PC-9 (cell line): ENCODE measurements at regions not wholly inside any gene's neighbourhood (a gene's known extent, or its start where the extent isn't known, plus 50 kb on each side); places are given as distances from the start of the nearest gene placed in this dataset.

ENCODE experiments used
- BruUV-seq: library from RNA; stranded (reverse); fragments of 400-500 nt; replicated peaks from 2 replicates; lab custom pipeline; 2021; lab: Mats Ljungman, UMichigan
- CTCF ChIA-PET: fragments of 300-600 bp; sonication (Branson Sonifier 250); formaldehyde crosslinking; loops from one replicate; lab custom pipeline; 2022; ENCODE audit warnings: antibody characterized with exemption; lab: Charles Lee
- POLR2A ChIA-PET: fragments of 300-600 bp; sonication (Branson Sonifier 250); formaldehyde crosslinking; loops from one replicate; lab custom pipeline; 2022; ENCODE audit warnings: antibody characterized with exemption; ENCODE audit not compliant: unreplicated experiment; lab: Charles Lee
- DNase-seq, 2 experiments: peaks; one replicate each; pipeline versions ENCODE4 v3.0.0 to v3.0.0-alpha.2; 2015 to 2022; ENCODE audit warnings: mixed read lengths in 1 of 2
- H2AFZ ChIP-seq: fragments of 200-600 bp; sonication (generic); 2 replicates; pipeline ENCODE4 v1.8.1; 2017; ENCODE audit warnings: antibody characterized with exemption
- H3F3A ChIP-seq: fragments of 200-600 bp; sonication (generic); 2 replicates; pipeline ENCODE4 v1.8.1; 2017; ENCODE audit warnings: antibody characterized with exemption, mild to moderate bottlenecking, low read depth; ENCODE audit not compliant: insufficient read depth
- H3K27ac ChIP-seq: fragments of 200-600 bp; sonication (generic); 2 replicates; pipeline ENCODE4 v1.6.1; 2016; ENCODE audit warnings: mixed run types
- H3K27me3 ChIP-seq: fragments of 200-600 bp; sonication (generic); 2 replicates; pipeline ENCODE4 v1.6.1; 2016; ENCODE audit warnings: low read depth, mixed run types; ENCODE audit not compliant: insufficient read depth
- H3K36me3 ChIP-seq: fragments of 200-600 bp; sonication (generic); 2 replicates; pipeline ENCODE4 v1.6.1; 2016; ENCODE audit warnings: low read depth, mixed run types
- H3K4me1 ChIP-seq: fragments of 200-600 bp; sonication (generic); replicated peaks from 2 replicates; pipeline ENCODE4 v1.6.1; 2016; ENCODE audit warnings: mixed run types; ENCODE audit not compliant: insufficient read depth
- H3K4me2 ChIP-seq: fragments of 200-600 bp; sonication (generic); 2 replicates; pipeline ENCODE4 v1.6.1; 2017; ENCODE audit warnings: mixed run types
- H3K4me3 ChIP-seq: fragments of 200-600 bp; sonication (generic); 2 replicates; pipeline ENCODE4 v1.6.1; 2016; ENCODE audit warnings: mixed run types
- H3K79me2 ChIP-seq: fragments of 200-600 bp; sonication (generic); 2 replicates; pipeline ENCODE4 v1.6.1; 2017; ENCODE audit warnings: low read depth, mixed run types
- H3K9me2 ChIP-seq: fragments of 200-600 bp; sonication (generic); 2 replicates; pipeline ENCODE4 v1.8.1; 2017; ENCODE audit warnings: mild to moderate bottlenecking; ENCODE audit not compliant: insufficient read depth
- H3K9me3 ChIP-seq: fragments of 200-600 bp; sonication (generic); 2 replicates; pipeline ENCODE4 v1.8.1; 2016; ENCODE audit warnings: low read depth; ENCODE audit not compliant: insufficient read depth
- H4K20me1 ChIP-seq: fragments of 200-600 bp; sonication (generic); 2 replicates; pipeline ENCODE4 v1.8.1; 2017; ENCODE audit not compliant: insufficient read depth
- EZH2 ChIP-seq: fragments of 200-600 bp; sonication (generic); IDR thresholded peaks from 2 replicates; pipeline ENCODE4 v1.8.0; 2017; ENCODE audit warnings: antibody characterized with exemption, low read depth
- intact Hi-C: fragments of 100-400 bp; cut with micrococcal nuclease; formaldehyde crosslinking; loops from one replicate; pipeline ENCODE4 v1.10.0; 2022; ENCODE audit not compliant: unreplicated experiment
- TF ChIP-seq, protein P1 (sequence below): fragments of 200-600 bp; sonication (generic); conservative IDR thresholded peaks from 2 replicates; pipeline ENCODE4 v1.6.1; 2017; ENCODE audit warnings: mixed run types, antibody characterized with exemption, mild to moderate bottlenecking, moderate library complexity

- CTCF ChIA-PET, result no interaction called here
- Histone ChIP-seq H4K20me1 (no peaks in the 10 kb centered on the region), H3K79me2 (no peaks in the 10 kb centered on the region), H3F3A (no peaks in the 10 kb centered on the region), H3K9me3 (no peaks in the 10 kb centered on the region), H2AFZ (no peak overlapping the region), H3K9me2 (no peaks in the 10 kb centered on the region), H3K4me1 (no peaks in the 10 kb centered on the region), H3K4me2 (no peak overlapping the region), H3K4me3 (no peak overlapping the region), H3K27ac (no peak overlapping the region), H3K27me3 (peaks cover 6% of the 10 kb centered on the region; the same call in 1 of the 2 replicates), H3K36me3 (no peaks in the 10 kb centered on the region)
- intact Hi-C loops, result no loop called here
- no TSS peak for BruUV-seq
- no peak for TF ChIP-seq EZH2
- TF ChIP-seq, protein P1, sequence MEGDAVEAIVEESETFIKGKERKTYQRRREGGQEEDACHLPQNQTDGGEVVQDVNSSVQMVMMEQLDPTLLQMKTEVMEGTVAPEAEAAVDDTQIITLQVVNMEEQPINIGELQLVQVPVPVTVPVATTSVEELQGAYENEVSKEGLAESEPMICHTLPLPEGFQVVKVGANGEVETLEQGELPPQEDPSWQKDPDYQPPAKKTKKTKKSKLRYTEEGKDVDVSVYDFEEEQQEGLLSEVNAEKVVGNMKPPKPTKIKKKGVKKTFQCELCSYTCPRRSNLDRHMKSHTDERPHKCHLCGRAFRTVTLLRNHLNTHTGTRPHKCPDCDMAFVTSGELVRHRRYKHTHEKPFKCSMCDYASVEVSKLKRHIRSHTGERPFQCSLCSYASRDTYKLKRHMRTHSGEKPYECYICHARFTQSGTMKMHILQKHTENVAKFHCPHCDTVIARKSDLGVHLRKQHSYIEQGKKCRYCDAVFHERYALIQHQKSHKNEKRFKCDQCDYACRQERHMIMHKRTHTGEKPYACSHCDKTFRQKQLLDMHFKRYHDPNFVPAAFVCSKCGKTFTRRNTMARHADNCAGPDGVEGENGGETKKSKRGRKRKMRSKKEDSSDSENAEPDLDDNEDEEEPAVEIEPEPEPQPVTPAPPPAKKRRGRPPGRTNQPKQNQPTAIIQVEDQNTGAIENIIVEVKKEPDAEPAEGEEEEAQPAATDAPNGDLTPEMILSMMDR, result no peak
- no peak for DNase-seq
- POLR2A ChIA-PET, result no interaction called here
Observed at GRCh38 chr2:48873666-48874065, 118.1 kb upstream of the LHCGR start.

DNA sequence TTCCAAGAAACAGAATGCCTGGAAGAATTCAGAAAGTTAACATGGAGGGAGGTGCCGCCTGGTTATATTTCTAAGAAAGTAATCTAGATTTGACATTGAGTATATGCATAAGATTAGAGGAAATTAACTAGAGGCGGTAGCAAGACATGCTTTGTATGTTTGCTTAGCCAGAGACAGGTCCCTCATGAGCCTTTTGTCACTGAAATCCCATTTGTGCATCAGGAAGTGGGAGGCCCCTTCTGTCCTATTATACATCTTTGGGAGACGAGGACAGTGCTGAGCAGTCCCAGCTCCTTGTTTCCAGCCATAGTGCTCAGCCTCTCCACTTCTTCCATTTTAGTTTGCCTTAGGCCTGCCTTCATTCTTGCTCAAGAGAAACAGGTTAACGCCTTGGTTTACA is 115.4 kb upstream of the LHCGR start:
- TF ChIP-seq EZH2, result no peak
- TF ChIP-seq, protein P1, result no peak
- intact Hi-C loops, result no loop called here
- POLR2A ChIA-PET, result no interaction called here

DNA sequence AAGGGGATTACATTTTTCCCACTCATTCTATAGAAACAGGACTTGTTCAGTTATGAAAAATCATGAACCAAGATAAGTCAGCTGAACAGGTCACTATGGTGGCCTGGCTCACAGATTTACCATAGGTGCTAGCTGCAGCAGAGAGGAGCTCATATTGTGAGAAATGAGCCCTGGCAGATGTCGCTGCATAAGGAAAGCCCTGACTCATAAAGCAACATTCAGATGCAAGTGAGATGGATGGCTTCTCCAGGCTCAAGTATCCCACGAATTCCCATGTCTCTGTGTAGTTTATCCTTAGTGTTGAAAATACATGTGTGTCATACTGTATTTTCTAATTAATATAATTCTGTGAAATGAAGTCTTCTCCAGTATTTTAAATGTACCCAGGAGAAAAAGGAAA is 115.0 kb upstream of the LHCGR start:
- ChIA-PET POLR2A (no interaction called here), CTCF (no interaction called here)
- no peaks in the 10 kb centered on the region for H3F3A ChIP-seq
- H3K4me1 ChIP-seq, result no peaks in the 10 kb centered on the region
- H3K4me2 ChIP-seq, result no peak overlapping the region
- no peaks in the 10 kb centered on the region for H3K79me2 ChIP-seq
- no peaks in the 10 kb centered on the region for H3K9me2 ChIP-seq
- H2AFZ ChIP-seq, result no peak overlapping the region
- TF ChIP-seq, protein P1, result no peak
- no peak for TF ChIP-seq EZH2
- DNase-seq, result no peak
- BruUV-seq, result no TSS peak
- no peaks in the 10 kb centered on the region for H3K36me3 ChIP-seq
- H3K27me3 ChIP-seq, result no peaks in the 10 kb centered on the region
- intact Hi-C loops, result no loop called here
- H3K27ac ChIP-seq, result no peak overlapping the region
- no peaks in the 10 kb centered on the region for H3K9me3 ChIP-seq
- no peak overlapping the region for H3K4me3 ChIP-seq
- H4K20me1 ChIP-seq, result no peaks in the 10 kb centered on the region

More for the DNA sequence above, 115.4 kb upstream of the LHCGR start:
- no peak overlapping the region for H3K4me3 ChIP-seq
- no TSS peak for BruUV-seq
- H3K9me2 ChIP-seq, result no peaks in the 10 kb centered on the region
- H3K36me3 ChIP-seq, result no peaks in the 10 kb centered on the region
- no peaks in the 10 kb centered on the region for H3K27me3 ChIP-seq
- no peak for DNase-seq
- no peaks in the 10 kb centered on the region for H3K4me1 ChIP-seq
- no peak overlapping the region for H2AFZ ChIP-seq
- H3F3A ChIP-seq, result no peaks in the 10 kb centered on the region
- no peak overlapping the region for H3K27ac ChIP-seq
- H4K20me1 ChIP-seq, result no peaks in the 10 kb centered on the region
- H3K4me2 ChIP-seq, result no peak overlapping the region
- CTCF ChIA-PET, result no interaction called here
- H3K9me3 ChIP-seq, result no peaks in the 10 kb centered on the region
- no peaks in the 10 kb centered on the region for H3K79me2 ChIP-seq
